ENCODE measurements at regions not wholly inside any gene's neighbourhood (a gene's known extent, or its start where the extent isn't known, plus 50 kb on each side); places are given as distances from the start of the nearest gene placed in this dataset.

- Histone ChIP-seq H3K4me3 (no peak overlapping the region), H3K27me3 (no peaks in the 10 kb centered on the region), H3K9me3 (no peaks in the 10 kb centered on the region), H3K27ac (no peak overlapping the region), H3K4me1 (no peaks in the 10 kb centered on the region), H3K36me3 (no peaks in the 10 kb centered on the region)
- no peak for ATAC-seq (ENCODE audit: low FRiP score in 2 of 2)
- TF ChIP-seq POLR2AphosphoS5 (IDR thresholded peaks at IDR 0.05) (no peak), POLR2A (IDR thresholded peaks at IDR 0.05) (no peak), EP300 (IDR thresholded peaks at IDR 0.05) (no peak), CTCF (IDR thresholded peaks at IDR 0.05) (no peak)
- DNase-seq, result no peak
Observed at GRCh38 chr5:62066761-62067277, 239.2 kb upstream of the KIF2A start.

GRCh38 chr5:62068554-62068953 lies 237.5 kb upstream of the KIF2A start:
- 87 to 89% methylated on average over 3 of the region's 3 CpGs for WGBS, 2 donors
- Histone ChIP-seq H3K4me1 (no peaks in the 10 kb centered on the region), H3K9me3 (no peaks in the 10 kb centered on the region), H3K36me3 (no peaks in the 10 kb centered on the region), H3K4me3 (no peak overlapping the region), H3K27ac (no peak overlapping the region), H3K27me3 (no peaks in the 10 kb centered on the region)
- ATAC-seq (ENCODE audit: low FRiP score in 2 of 2) (no peak), DNase-seq (no peak)
- no peak for TF ChIP-seq CTCF (IDR thresholded peaks at IDR 0.05)
- TF ChIP-seq POLR2A (IDR thresholded peaks at IDR 0.05), result no peak
- TF ChIP-seq EP300 (IDR thresholded peaks at IDR 0.05), result no peak
- no peak for TF ChIP-seq POLR2AphosphoS5 (IDR thresholded peaks at IDR 0.05)

- TF ChIP-seq POLR2A (IDR thresholded peaks at IDR 0.05), result no peak
- TF ChIP-seq CTCF (IDR thresholded peaks at IDR 0.05), result no peak
- TF ChIP-seq EP300 (IDR thresholded peaks at IDR 0.05), result no peak
- TF ChIP-seq POLR2AphosphoS5 (IDR thresholded peaks at IDR 0.05), result no peak
- Histone ChIP-seq H3K27me3 (no peaks in the 10 kb centered on the region), H3K9me3 (no peaks in the 10 kb centered on the region), H3K27ac (no peak overlapping the region), H3K36me3 (no peaks in the 10 kb centered on the region), H3K4me3 (no peak overlapping the region), H3K4me1 (no peaks in the 10 kb centered on the region)
- WGBS, 2 donors, result 75 to 84% methylated on average over 4 of the region's 4 CpGs
- ATAC-seq (ENCODE audit: low FRiP score in 2 of 2) (no peak), DNase-seq (no peak)
Observed at GRCh38 chr5:62077387-62077786, 228.6 kb upstream of the KIF2A start.

GRCh38 chr5:62077823-62078550 lies 228.0 kb upstream of the KIF2A start:
- no peak overlapping the region for H3K27ac ChIP-seq
- TF ChIP-seq EP300 (IDR thresholded peaks at IDR 0.05) (no peak), CTCF (IDR thresholded peaks at IDR 0.05) (no peak), POLR2AphosphoS5 (IDR thresholded peaks at IDR 0.05) (no peak)
- no peaks in the 10 kb centered on the region for H3K9me3 ChIP-seq
- no peaks in the 10 kb centered on the region for H3K36me3 ChIP-seq
- no peak for ATAC-seq (ENCODE audit: low FRiP score in 2 of 2)
- DNase-seq, result no peak
- H3K4me1 ChIP-seq, result no peaks in the 10 kb centered on the region
- 71 to 74% methylated on average over 9 of the region's 9 CpGs for WGBS, 2 donors
- H3K27me3 ChIP-seq, result no peaks in the 10 kb centered on the region
- H3K4me3 ChIP-seq, result no peak overlapping the region

GRCh38 chr5:62082370-62082801 lies 223.6 kb upstream of the KIF2A start:
- H3K27ac ChIP-seq, result no peak overlapping the region
- no peak for TF ChIP-seq POLR2A (IDR thresholded peaks at IDR 0.05)
- no peak for TF ChIP-seq EP300 (IDR thresholded peaks at IDR 0.05)
- no peak for TF ChIP-seq POLR2AphosphoS5 (IDR thresholded peaks at IDR 0.05)
- no peak for TF ChIP-seq CTCF (IDR thresholded peaks at IDR 0.05)
- 80 to 81% methylated on average over 5 of the region's 5 CpGs for WGBS, 2 donors
- H3K4me3 ChIP-seq, result no peak overlapping the region
- H3K4me1 ChIP-seq, result peaks cover 0 to 2% (median 0%) of the 10 kb centered on the region in 4 donors
- ATAC-seq (ENCODE audit: low FRiP score in 2 of 2), result peak in 1 of 2 donors; percentile 69
- no peaks in the 10 kb centered on the region for H3K36me3 ChIP-seq
- H3K27me3 ChIP-seq, result no peaks in the 10 kb centered on the region
- H3K9me3 ChIP-seq, result no peaks in the 10 kb centered on the region
- DNase-seq, result no peak
